C1 segment of cervical spinal cord (tissue), 14 donors: ENCODE measurements at regions not wholly inside any gene's neighbourhood (a gene's known extent, or its start where the extent isn't known, plus 50 kb on each side); places are given as distances from the start of the nearest gene placed in this dataset.

Experiments used
- DNase-seq, 14 donors: peaks; one replicate each; lab custom pipeline; 2025; lab: John Stamatoyannopoulos, UW

DNA sequence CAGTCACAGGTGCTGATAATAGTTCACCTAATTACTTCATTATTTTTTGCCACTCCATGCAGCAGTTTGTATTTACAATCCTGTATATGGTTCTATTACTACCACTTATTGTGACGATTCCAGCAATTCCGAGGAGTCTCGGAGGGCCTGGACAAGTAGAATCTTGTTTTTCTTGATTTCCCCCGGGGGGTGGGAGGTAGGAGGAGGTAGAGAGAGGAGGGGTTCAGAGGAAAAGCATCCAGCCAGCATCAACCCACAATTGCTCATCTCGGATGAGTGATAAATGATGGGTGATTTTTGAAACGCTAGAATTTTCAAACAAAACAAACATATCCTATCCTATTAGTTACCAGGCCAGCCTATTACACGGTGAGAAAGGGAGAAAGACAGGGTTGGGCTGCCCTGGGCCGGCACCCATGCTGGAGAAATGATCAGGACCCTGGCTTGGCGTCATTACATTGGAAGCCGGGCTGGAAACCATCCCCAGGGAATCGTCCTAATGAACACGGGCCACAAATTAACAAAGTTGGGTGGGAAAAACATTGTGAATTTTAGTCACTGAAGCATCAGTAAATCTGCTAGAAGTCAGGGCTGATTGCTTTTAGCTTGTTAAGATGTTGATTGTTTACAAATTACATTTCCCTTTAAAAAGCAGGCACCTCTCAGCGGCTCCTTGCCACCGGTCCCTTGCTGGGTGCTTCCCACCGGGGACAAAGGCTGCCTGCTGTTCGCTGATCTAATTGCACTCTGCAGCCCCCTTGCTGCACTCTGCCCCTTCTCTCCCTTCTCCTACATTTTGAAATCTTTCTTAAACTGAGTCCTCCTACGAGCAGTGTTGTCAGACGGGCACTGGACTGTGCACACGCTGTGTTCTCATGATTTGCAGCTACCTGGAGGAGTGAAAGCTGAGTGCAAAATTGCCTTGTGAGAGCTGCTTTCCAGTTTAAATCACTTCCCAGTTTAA is 95.5 kb downstream of the FAM204A start:
- DNase-seq, result no peak

DNA sequence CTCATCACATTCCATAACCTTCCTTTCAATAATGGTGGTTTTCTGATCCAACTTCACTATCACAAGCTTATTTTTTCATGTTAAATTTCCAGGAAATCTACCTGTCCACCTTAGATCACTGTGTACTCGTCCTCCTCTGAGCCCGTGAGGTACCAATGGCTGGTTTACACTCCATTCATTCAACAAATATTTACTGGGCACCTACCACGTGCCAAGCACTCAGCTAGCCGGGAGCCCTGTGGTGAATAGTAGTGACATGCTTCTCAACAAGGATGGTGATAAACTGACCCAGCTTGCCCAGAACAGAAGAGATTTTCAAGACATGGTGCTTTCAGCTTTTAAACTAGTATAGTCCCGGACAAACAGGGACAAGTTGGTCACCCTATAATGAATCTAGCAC is 98.2 kb downstream of the FAM204A start:
- DNase-seq, result no peak

DNA sequence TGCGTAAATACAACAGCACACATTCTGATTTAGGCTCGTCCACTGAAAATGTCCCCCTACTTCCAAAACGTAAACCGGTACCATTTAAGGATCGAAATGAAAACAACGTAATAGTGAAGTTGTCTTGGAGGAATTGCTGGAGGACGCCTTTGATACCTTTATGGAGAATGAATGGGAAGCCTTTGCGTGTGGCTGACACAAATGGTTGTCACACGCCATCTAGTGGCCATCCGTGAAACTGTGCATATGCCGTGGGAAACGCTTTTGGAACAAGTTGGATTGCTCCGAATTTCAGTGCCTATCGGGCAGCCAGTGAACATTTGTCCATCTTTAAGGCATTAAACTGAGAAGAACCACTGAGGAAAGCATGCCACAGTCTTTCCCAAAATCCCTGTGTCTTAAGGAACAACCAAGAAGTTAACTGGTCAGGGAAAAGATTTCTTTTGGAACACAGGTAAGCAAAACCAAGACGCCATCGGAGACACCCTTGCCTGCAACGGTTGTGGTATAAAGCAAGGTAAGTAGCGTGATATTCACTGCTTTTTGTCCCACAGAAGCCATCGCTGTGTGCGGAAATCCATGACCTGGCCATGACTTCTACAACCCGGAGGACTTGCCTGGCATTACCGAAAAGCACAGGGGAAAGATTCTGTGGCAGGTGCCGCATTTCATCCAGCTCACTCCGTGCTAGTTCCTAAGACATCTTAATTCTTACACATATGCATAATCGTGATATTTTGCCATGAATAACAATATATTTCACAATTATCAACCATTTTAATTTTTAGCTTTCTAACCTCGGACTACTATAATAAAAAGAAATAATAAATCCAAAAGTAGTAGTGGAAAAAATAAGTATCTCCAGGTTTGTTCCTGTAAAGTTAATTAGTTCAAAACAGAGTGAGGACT is 100.6 kb downstream of the FAM204A start:
- peak in 11 of 14 donors; percentile 12 to 69 (median 38) for DNase-seq

DNA sequence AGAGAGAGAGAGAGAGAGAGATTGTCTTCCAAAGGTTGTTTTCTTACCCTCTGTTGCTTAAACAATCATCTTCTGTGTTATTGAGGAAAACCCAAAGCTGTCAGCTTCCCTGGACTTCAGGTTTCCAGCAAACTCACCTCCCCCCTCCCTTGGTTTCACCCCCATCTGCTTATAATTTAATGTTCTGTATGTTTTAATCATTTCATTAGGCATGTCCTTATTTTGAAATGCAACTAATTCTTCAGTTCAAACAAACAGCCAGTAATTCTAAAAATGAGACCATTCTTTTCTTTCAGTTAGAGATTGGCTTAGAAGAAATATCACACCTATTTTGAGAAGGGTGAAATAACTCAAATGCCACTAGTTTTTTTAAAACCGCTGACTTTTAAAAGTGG is 102.9 kb downstream of the FAM204A start:
- no peak for DNase-seq

DNA sequence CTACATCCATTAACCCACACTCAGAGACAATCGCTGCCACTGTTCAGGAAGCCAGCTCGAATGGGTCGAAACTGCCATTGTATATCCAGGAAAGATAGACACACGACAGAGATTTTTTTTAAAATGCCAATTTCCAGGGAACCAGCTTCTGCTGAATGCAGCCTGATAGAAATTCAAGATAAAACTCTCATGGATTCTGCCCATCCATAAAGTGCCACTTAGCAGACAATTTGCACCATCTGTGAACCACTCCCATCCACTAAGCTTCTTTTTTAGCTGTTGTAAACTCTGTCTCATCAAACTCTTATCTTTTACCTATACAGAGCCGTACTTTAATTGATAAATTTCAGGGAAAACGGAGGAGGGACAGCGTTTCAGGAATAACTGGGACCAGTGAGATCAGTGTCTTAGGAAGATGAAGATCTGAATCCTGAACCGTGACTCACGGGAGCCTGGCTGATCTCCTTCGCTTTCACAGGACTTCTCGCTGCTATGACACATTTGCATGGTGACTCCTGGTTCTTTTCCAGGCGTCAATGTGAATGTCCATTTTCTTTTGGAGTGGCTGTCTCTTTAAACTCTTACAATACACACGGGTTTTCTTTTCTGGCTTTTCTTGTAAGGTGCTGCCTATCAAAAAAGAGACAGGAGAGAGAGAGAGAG is 103.4 kb downstream of the FAM204A start:
- DNase-seq, result no peak

DNA sequence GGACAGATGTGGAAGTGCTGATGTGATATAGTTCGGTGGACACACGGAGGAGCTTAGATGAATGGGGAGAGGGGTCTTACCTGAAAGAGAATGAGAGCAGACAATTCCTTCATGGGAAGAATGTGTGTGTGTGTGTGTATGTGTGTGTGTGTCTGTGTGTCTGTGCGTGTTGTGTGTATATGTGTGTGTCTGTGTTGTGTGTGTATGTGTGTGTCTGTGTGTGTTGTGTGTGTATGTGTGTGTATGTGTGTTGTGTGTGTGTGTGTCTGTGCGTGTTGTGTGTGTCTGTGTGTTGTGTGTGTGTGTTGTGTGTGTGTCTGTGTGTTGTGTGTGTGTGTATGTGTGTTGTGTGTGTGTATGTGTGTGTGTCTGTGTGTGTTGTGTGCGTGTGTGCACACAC is 104.2 kb downstream of the FAM204A start:
- no peak for DNase-seq

DNA sequence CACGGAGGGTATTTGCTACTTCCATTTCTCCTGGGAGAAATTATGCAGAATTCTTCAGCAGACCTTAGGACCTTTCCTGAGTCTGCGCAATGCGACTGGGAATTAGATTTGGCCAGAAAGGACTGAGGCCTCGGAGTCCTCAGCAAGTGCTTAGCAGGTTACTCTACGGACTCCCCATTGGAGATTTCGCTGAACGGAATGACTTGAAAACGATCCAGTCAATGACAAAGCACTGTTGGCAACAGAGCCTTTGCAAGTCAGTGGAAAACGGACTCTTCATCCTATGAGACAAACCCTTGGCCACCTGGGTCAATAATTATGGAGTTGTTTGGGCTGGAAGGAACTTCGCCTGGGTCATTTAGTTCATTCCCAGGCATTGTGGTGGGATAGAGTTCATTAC is 107.4 kb downstream of the FAM204A start:
- DNase-seq, result no peak

DNA sequence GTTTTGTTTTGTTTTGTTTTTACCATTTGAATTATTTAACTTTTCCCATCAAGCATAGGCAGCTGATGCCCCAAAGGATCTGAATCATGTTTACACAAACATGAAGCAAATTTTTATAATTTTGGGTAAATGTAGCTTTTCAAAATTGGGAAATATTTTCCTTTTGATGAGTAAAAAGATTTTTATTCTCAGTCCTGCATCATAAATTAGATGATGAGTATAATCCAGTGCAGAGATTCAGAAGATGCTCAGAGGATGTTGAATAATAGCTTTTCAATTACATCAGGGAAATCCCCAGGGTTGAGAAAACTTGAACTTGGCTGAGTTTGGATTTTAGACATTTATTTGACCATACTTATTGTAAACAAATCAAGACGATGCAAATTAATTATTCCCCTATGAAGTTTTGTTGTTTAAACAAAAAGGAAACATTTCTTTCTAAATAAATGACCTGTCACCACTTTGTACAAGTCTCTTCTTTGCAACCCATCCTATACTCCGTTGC is 121.7 kb downstream of the FAM204A start:
- DNase-seq, result no peak

DNA sequence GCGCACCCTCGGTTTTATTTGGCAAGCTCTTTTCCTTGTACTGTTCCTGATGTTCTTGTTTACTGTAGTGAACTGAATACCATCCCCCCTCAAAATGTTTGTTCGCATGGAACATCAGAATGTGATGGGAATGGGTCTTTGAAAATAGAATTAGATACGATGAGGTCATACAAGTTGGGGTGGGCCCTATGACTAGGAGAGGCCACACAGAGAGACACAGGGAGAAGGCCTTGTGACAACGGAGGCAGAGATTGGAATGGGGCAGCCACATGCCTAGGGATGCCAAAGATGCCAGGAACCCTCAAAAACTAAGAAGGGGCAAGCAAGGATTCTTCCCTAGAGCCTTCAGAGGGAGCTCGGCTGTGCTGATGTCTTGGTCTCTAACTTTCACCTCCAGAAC is 123.6 kb downstream of the FAM204A start:
- no peak for DNase-seq

DNA sequence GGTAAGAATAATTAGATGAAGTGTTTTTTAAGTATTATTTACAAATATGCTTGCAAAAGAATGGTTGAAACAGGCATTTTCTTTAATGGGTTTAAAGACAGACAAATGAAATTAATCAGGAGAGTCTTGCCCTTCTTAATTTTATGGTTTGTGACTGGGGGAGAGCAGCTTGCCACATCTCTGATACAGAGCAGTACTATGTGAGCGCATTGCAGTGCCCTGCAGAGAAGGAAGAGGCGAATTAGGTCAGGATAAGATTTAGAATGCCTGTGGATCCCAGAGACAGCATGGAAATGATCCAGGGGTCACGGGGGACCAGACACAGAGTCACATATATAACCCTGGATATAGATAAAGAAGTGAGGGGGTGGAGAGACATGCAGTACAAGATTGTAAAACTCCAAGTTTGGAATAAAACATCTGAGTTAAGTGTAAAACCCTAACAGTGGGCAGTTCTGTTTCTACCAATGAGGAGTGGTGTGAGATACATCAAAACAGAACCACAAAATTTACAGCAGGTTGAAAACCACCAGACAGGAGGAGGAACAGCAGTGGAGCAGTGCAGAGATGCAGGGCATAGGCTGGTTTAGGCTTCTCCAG is 125.5 kb downstream of the FAM204A start:
- no peak for DNase-seq

DNA sequence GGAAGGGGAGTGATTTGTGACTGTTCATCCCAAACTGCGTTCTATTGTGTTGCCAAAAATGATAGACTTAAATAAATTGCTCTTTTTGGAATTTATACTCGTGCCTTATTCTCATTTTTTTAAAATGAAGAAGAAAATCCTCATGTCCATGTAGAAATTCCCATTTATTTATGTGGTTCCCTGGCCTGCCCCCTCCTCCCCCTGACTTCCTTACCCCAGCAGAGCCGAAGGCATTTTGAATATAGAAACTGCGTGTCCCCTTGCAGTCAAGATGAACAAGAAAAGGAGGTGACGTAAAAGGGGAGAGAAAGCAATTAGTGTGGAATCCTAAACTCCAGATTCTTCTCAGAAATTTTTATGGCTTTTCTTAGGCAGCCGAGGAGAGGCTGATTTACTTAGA is 126.1 kb downstream of the FAM204A start:
- DNase-seq, result no peak

DNA sequence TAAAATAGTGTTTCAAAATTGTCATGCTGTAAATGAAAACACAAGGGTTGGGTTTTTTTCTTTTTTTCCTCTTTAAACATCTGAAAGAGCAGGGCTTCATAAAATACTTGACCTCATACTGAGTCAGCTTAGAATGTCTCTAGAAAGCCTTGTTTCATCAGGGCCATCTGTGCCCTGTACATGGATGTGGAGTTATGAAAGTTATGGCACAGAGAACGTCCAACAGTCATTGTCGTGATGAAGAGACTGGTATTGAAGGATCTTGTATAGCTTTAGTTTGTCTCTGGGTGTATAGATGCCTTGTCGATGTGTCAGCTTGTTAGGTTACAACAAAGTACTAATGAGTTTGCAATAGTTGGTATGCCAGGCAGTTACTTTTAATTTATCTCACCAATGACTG is 127.3 kb downstream of the FAM204A start:
- DNase-seq, result no peak

DNA sequence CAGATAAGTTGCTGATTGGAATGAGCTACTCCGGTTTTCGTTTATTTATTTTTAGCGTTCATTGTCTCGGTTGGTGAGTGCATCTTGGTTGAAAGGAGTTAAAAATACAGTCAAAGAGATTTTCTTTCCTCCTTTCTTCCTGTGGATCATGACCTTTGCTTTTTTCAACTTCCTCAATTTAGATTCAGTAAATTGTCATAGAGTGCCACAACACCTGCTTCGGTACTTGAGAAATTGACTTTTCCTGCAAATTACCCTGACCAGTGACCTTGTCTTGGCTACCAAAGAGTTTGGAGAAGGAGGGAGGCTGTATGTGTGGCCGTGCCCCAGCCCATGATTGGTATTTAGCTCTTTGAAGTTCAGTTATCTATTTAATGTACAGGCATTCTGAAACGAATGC is 128.7 kb downstream of the FAM204A start:
- DNase-seq, result no peak

DNA sequence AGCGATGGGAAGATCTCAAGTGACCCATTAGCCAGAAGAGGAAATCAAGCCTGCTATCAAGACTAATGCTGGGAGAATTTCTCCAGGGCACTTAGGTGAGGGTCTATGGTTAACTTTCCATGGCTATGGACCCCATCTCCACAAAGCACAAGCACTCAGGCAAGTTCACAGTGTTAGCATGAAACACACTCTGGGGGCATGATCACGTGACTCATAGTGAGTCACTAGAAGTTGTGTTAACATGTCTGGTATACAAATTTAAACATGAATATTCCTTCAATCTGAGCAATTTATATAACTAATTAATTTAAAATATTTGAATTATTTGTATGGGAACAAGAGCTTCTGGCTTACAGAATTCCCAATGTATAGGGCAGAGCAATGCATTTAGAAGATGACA is 131.8 kb downstream of the FAM204A start:
- no peak for DNase-seq

DNA sequence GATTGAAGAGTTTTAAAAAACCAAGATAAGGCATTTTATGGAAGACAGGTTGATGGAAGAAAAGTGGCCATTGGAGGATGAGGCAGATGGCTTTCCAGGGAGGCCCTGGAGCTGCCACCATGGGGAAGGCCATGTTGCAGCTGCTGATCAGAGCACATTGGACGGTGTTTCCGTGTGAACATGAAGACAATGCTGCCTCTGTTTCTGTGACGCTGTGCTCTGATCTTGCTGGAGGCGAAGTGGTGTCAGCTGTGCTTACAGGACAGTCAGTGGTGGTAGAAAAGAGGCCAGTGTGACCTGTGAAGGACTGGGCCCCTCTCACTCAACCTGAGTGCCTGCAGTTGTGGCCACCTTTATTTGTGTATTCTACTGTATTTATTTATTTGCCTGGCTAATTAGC is 132.9 kb downstream of the FAM204A start:
- peak in 8 of 14 donors; percentile 21 to 50 (median 31) for DNase-seq

DNA sequence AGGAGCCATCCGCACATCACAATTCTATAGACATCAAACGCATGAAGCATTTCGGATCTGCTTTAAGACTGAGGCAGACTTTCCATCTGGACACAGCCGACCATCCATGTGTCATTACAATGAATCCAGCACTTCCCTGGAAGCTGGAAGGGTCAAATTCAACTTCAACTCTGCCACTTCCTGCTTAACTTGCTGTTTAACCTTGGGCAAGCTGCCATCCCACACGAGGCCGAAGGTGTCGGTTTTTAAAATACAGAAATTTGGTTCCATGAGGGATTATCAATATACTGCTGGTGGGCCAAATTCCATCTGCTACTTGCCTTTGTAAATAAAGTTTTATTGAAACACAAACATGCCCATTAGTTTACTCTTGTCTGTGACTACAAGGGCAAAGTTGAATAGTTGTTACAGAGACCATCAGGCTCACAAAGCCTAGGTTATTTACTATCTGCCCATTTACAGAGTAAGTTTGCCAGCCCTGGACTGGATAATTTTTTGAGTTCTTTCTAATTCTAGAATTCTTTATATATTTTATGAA is 134.6 kb downstream of the FAM204A start:
- DNase-seq, result no peak

DNA sequence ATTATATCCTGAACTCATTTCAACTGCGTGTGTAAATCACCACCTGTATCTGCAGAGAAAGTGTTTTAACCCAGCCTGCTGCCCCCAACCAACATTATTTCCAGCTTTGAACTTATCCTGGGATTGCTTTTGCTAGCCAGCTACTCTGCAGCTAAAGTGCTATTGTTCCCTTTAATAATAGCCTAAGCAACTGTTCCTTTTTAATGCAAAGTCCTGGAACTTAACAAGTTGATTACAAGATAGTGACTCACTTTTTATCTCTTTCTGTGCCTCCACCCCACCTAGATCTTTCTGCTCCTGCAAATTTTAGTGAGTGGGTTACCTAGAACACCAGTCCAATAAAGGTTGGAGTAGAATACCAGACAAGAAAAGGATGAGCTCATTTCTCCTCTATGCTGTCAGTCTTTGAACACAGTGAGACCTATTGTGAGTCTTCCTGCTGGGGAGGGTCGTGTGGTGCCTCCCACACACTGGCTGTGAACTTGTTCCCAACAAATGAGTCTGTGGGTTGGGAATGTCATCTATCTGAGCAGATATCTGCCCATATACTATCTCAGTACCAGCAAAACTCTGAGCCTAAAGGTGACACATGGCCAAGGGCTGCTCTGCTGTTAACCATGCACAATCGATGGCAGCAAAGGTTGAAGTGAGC is 137.7 kb downstream of the FAM204A start:
- DNase-seq, result no peak

DNA sequence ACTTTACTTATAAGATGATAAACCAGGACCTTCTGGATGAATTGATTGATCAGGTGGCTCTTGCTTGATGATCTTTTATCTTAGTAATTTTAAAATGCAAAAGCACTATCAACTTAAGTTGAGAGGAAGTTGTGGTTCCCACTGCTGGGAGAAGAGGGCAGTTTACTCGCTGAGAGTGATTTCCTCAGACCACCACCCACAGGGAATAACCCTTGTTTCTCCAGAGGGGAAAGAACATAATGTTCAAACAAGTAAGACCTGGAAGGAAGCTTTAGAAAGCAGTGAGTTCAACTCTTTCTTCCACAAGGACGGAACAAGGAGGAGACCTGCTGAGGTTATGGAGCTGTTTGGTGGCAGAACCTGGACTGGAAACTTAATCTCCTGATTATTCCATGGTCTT is 138.7 kb downstream of the FAM204A start:
- DNase-seq, result no peak

DNA sequence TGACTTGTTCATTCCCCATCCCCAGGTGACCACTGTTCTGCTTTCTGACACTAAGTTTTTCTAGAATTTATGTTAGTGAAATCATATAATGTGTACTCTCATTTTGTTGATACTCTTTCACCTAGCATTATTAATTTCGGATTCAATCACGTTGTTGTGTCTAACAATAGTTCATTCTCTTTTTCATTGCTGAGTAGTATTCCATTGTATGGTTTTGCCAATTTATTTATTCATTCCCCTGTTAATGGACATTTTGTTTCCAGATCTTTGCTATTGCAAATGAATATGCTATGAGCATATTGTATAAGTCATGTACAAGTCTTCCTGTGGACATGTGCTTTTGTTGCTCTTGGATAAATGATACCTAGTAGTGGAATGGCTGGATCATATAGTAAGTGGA is 146.4 kb downstream of the FAM204A start:
- DNase-seq, result no peak

DNA sequence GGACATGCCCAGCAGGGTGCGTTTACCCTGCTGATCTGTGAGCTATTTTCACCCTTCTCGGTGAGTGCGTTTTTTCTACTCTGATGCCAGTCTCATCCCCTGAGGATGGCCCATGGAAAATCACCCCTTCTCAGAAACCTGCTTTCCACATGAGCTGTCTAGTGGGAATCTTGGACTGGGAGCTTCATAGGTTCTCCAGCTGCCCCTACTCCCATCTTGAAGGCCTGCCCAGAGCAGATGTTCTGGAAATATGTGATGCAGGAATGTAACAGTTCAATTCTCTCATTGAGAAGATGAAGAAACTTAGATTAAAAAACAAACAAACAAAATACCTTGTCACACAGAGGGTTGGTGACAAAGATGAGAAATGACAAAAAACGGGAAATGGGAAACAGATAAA is 146.9 kb upstream of the RAB11FIP2 start:
- no peak for DNase-seq

DNA sequence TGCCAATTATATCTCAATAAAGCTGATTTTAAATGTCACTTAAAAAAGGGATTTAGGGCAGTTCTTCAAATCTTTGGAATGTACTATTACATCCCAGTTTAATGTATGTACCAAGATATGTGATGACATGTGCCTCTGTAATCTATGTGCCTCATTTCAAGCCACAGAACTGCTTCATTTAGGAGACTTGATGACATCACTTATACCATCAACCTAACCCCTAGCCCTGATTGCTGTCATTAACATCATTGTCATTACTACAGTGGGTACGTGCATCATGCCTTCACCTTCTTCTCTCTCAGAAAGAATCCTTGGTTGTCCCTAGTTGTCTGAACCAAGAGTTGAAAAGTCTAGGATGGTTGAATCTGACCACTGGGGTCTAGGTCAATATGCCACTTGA is 134.3 kb upstream of the RAB11FIP2 start:
- DNase-seq, result no peak
